ENCODE measurements at regions not wholly inside any gene's neighbourhood (a gene's known extent, or its start where the extent isn't known, plus 50 kb on each side); places are given as distances from the start of the nearest gene placed in this dataset.
"Not testable (repeated sequence)": the region's sequence is repeated elsewhere in the genome, so short reads cannot be mapped to it uniquely, and the experiment has no call there.

GRCh38 chr14:65840118-65840751 is 427.7 kb downstream of the FUT8 start:
- Histone ChIP-seq H3K4me3 (no peak overlapping the region), H3K4me1 (no peaks in the 10 kb centered on the region), H3K36me3 (no peaks in the 10 kb centered on the region), H3K27me3 (no peaks in the 10 kb centered on the region), H3K9me3 (no peaks in the 10 kb centered on the region), H3K27ac (no peak overlapping the region)
- TF ChIP-seq POLR2AphosphoS5 (IDR thresholded peaks at IDR 0.05) = no peak
- no peak for TF ChIP-seq CTCF (IDR thresholded peaks at IDR 0.05)
- TF ChIP-seq EP300 (IDR thresholded peaks at IDR 0.05) = no peak
- no peak for TF ChIP-seq POLR2A (IDR thresholded peaks at IDR 0.05)
- WGBS, 2 donors (ENCODE audit: low coverage in 1 of 2) = 60 to 76% methylated on average over 1 to 4 of the region's 6 CpGs
- no peak for ATAC-seq

- Histone ChIP-seq H3K27me3 (no peaks in the 10 kb centered on the region), H3K9me3 (no peaks in the 10 kb centered on the region), H3K36me3 (no peaks in the 10 kb centered on the region), H3K4me1 (no peaks in the 10 kb centered on the region), H3K4me3 (no peak overlapping the region), H3K27ac (no peak overlapping the region)
- ATAC-seq = no peak
- no CpG with 5 or more reads among the region's 1 CpG for whole genome bisulfite sequencing, 2 donors (ENCODE audit: low coverage in 1 of 2)
- no peak for TF ChIP-seq POLR2A (IDR thresholded peaks at IDR 0.05)
- no peak for TF ChIP-seq EP300 (IDR thresholded peaks at IDR 0.05)
- TF ChIP-seq CTCF (IDR thresholded peaks at IDR 0.05) = no peak
- TF ChIP-seq POLR2AphosphoS5 (IDR thresholded peaks at IDR 0.05) = no peak
Observed at GRCh38 chr14:65840786-65841185, 428.3 kb downstream of the FUT8 start.

GRCh38 chr14:65846196-65846868 is 433.8 kb downstream of the FUT8 start:
- no peak for TF ChIP-seq CTCF (IDR thresholded peaks at IDR 0.05)
- H3K27me3 ChIP-seq = no peaks in the 10 kb centered on the region
- no peaks in the 10 kb centered on the region for H3K36me3 ChIP-seq
- no peak for ATAC-seq
- no peaks in the 10 kb centered on the region for H3K9me3 ChIP-seq
- H3K27ac ChIP-seq = no peak overlapping the region
- WGBS, 2 donors (ENCODE audit: low coverage in 1 of 2) = 56 to 78% methylated on average over 2 of the region's 2 CpGs
- no peak overlapping the region for H3K4me3 ChIP-seq
- no peaks in the 10 kb centered on the region for H3K4me1 ChIP-seq

- ATAC-seq = no peak
- H3K27me3 ChIP-seq = no peaks in the 10 kb centered on the region
- no peaks in the 10 kb centered on the region for H3K9me3 ChIP-seq
- TF ChIP-seq POLR2AphosphoS5 (IDR thresholded peaks at IDR 0.05) (no peak), POLR2A (IDR thresholded peaks at IDR 0.05) (no peak), EP300 (IDR thresholded peaks at IDR 0.05) (no peak), CTCF (IDR thresholded peaks at IDR 0.05) (no peak)
- WGBS, 2 donors (ENCODE audit: low coverage in 1 of 2) = 66 to 88% methylated on average over 5 to 7 of the region's 7 CpGs
- no peaks in the 10 kb centered on the region for H3K36me3 ChIP-seq
- no peak overlapping the region for H3K27ac ChIP-seq
- no peaks in the 10 kb centered on the region for H3K4me1 ChIP-seq
- H3K4me3 ChIP-seq = no peak overlapping the region
Observed at GRCh38 chr14:65847075-65847847, 434.7 kb downstream of the FUT8 start.

- not testable (repeated sequence) for ATAC-seq, H3K27me3 ChIP-seq, H3K36me3 ChIP-seq, H3K4me1 ChIP-seq, H3K9me3 ChIP-seq, H3K27ac ChIP-seq, H3K4me3 ChIP-seq
- 91 to 92% methylated on average over 2 to 3 of the region's 3 CpGs for WGBS, 2 donors (ENCODE audit: low coverage in 1 of 2)
Observed at GRCh38 chr14:65847931-65848330, 435.4 kb downstream of the FUT8 start.
